Stomach (tissue), 8 donors: ENCODE measurements at regions not wholly inside any gene's neighbourhood (a gene's known extent, or its start where the extent isn't known, plus 50 kb on each side); places are given as distances from the start of the nearest gene placed in this dataset.

Experiments
- DNase-seq, 2 donors: peaks; one replicate each; pipeline versions ENCODE4 v3.0.0 to v3.0.0-alpha.2; 2013 to 2019
- H3K27ac ChIP-seq, 5 donors: fragments of 200-600 bp in 4 of 5; sonication (generic) in 4 of 5; one replicate each; pipeline ENCODE4 v1.5.1; 2013 to 2019; ENCODE audit warnings: mild to moderate bottlenecking in 1 of 5, moderate library complexity in 1 of 5
- H3K27me3 ChIP-seq, 3 donors: fragments of 200-600 bp; sonication (generic); one replicate each; pipeline ENCODE4 v1.5.1; 2017 to 2019; ENCODE audit warnings: mixed run types in 1 of 3
- H3K36me3 ChIP-seq, 4 donors: fragments of 200-600 bp; sonication (generic); 1 replicate in 3 of 4; 2 replicates in 1 of 4; pipeline ENCODE4 v1.5.1; 2016 to 2019
- H3K4me1 ChIP-seq, 4 donors: fragments of 200-600 bp; sonication (generic); one replicate each; pipeline ENCODE4 v1.5.1; 2016 to 2019
- H3K4me3 ChIP-seq, 4 donors: fragments of 200-600 bp; sonication (generic) in 3 of 4; one replicate each; pipeline ENCODE4 v1.5.1; 2016 to 2019; ENCODE audit warnings: mild to moderate bottlenecking in 1 of 4
- H3K9me3 ChIP-seq, 4 donors: fragments of 200-600 bp; sonication (generic); one replicate each; pipeline ENCODE4 v1.5.1; 2016 to 2019
- EP300 ChIP-seq: sonication (generic); formaldehyde crosslinking; IDR thresholded peaks from one replicate; pipeline ENCODE4 v1.6.1; 2017; ENCODE audit warnings: antibody characterized with exemption
- POLR2A ChIP-seq, 4 donors: fragments of 450-650 bp; IDR thresholded peaks; one replicate each; pipeline ENCODE4 v1.6.1; 2016; ENCODE audit warnings: antibody characterized with exemption in 4 of 4, control low read depth in 2 of 4, mild to moderate bottlenecking in 1 of 4, moderate library complexity in 1 of 4
- POLR2AphosphoS5 ChIP-seq, 3 donors: sonication (generic); formaldehyde crosslinking; IDR thresholded peaks; one replicate each; pipeline ENCODE4 v1.6.1; 2016; ENCODE audit warnings: antibody characterized with exemption in 3 of 3
- WGBS, 5 donors: extraction: QIAGEN DNeasy Blood & Tissue Kit in 3 of 5; methylation state at CpG; one replicate each; pipeline versions ENCODE4 v1.1.5 to v1.1.7; 2013 to 2018; 5-methylcytosine and 5-hydroxymethylcytosine counted together
- intact Hi-C: fragments of 100-400 bp; cut with DNase I; formaldehyde crosslinking; loops from one replicate; pipeline ENCODE4 v1.15.1; 2023; ENCODE audit warnings: low total_unique reads
- TF ChIP-seq, protein P1 (sequence below), 7 experiments: fragments of 450-650 bp in 4 of 7; fragments of 200-600 bp in 3 of 7; sonication (generic) in 3 of 7; IDR thresholded peaks; one replicate each; pipeline ENCODE4 v1.5.1; 2016 to 2019; ENCODE audit warnings: antibody characterized with exemption in 7 of 7, control low read depth in 2 of 7, mild to moderate bottlenecking in 1 of 7
- donor health status: healthy with polysubstance abuse.
- donor health status: Bipolar disorder and iron deficiency.
- donor health status: healthy.

GRCh38 chr10:111725050-111725449, 458.5 kb downstream of the GPAM start:
- TF ChIP-seq POLR2A (IDR thresholded peaks at IDR 0.05) (no peak), EP300 (no peak), POLR2AphosphoS5 (IDR thresholded peaks at IDR 0.05) (no peak)
- TF ChIP-seq, protein P1, sequence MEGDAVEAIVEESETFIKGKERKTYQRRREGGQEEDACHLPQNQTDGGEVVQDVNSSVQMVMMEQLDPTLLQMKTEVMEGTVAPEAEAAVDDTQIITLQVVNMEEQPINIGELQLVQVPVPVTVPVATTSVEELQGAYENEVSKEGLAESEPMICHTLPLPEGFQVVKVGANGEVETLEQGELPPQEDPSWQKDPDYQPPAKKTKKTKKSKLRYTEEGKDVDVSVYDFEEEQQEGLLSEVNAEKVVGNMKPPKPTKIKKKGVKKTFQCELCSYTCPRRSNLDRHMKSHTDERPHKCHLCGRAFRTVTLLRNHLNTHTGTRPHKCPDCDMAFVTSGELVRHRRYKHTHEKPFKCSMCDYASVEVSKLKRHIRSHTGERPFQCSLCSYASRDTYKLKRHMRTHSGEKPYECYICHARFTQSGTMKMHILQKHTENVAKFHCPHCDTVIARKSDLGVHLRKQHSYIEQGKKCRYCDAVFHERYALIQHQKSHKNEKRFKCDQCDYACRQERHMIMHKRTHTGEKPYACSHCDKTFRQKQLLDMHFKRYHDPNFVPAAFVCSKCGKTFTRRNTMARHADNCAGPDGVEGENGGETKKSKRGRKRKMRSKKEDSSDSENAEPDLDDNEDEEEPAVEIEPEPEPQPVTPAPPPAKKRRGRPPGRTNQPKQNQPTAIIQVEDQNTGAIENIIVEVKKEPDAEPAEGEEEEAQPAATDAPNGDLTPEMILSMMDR (IDR thresholded peaks at IDR 0.05): no peak
- H3K36me3 ChIP-seq: no peaks in the 10 kb centered on the region
- intact Hi-C loops: no loop called here

DNA sequence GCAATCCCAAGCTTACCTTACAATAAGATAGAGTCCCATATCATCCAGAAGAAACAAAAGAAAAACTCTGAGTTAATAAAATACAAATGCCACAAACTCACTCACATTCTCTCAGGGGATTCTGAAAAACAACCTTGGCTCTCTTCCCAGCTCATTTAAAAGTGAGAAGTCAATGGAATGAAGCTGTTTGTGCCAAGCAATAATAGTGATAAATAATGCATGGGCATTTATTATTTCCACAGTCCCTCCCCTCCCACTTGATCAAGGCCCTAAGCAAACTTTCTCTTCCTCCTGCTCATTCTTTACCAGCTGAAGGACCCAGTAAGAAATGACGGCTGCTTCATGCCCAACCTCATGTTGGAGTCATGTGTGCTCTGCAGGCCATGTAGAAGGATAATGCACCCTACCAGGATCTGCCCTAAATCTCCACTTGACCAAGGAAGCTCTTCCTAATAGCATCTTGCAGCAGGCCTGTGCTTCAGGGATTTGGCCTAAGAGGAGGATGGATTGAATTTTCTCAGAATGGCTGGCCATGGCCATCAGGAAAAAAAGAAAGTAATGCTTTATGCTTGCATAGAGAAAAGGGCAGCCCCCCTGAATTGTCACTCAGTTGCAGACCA, 451.3 kb downstream of the GPAM start:
- Histone ChIP-seq H3K4me3 (no peak overlapping the region), H3K4me1 (no peaks in the 10 kb centered on the region), H3K27ac (no peak overlapping the region), H3K9me3 (peaks cover 0 to 6% (median 2%) of the 10 kb centered on the region in 4 donors), H3K36me3 (no peaks in the 10 kb centered on the region), H3K27me3 (no peaks in the 10 kb centered on the region)
- 75 to 95% (median 90%) methylated on average over 1 of the region's 1 CpG for WGBS, 5 donors
- TF ChIP-seq POLR2AphosphoS5 (IDR thresholded peaks at IDR 0.05) (no peak), POLR2A (IDR thresholded peaks at IDR 0.05) (no peak), EP300 (no peak)
- TF ChIP-seq, protein P1 (IDR thresholded peaks at IDR 0.05): no peak
- no peak for DNase-seq
- intact Hi-C loops: no loop called here

More at GRCh38 chr10:111725050-111725449, 458.5 kb downstream of the GPAM start:
- DNase-seq: no peak
- Histone ChIP-seq H3K4me3 (no peak overlapping the region), H3K27ac (no peak overlapping the region), H3K9me3 (peaks cover 0 to 6% (median 0%) of the 10 kb centered on the region in 4 donors), H3K4me1 (no peaks in the 10 kb centered on the region), H3K27me3 (no peaks in the 10 kb centered on the region)

GRCh38 chr10:111739125-111739873, 444.3 kb downstream of the GPAM start:
- H3K27ac ChIP-seq: no peak overlapping the region
- peaks cover 0 to 3% (median 0%) of the 10 kb centered on the region in 4 donors for H3K9me3 ChIP-seq
- no peaks in the 10 kb centered on the region for H3K36me3 ChIP-seq
- H3K4me1 ChIP-seq: no peaks in the 10 kb centered on the region
- 37 to 45% (median 40%) methylated on average over 6 of the region's 6 CpGs for WGBS, 5 donors
- no peak overlapping the region for H3K4me3 ChIP-seq
- intact Hi-C loops: no loop called here
- no peaks in the 10 kb centered on the region for H3K27me3 ChIP-seq
- peak in 1 of 2 donors; percentile 7 for DNase-seq
- TF ChIP-seq POLR2A (IDR thresholded peaks at IDR 0.05) (no peak), EP300 (no peak), POLR2AphosphoS5 (IDR thresholded peaks at IDR 0.05) (no peak)
- TF ChIP-seq, protein P1 (IDR thresholded peaks at IDR 0.05): no peak

GRCh38 chr10:111739874-111740139, 443.8 kb downstream of the GPAM start:
- no peak for DNase-seq
- no peaks in the 10 kb centered on the region for H3K27me3 ChIP-seq
- TF ChIP-seq EP300: no peak
- TF ChIP-seq, protein P1 (IDR thresholded peaks at IDR 0.05): no peak
- TF ChIP-seq POLR2A (IDR thresholded peaks at IDR 0.05): no peak
- TF ChIP-seq POLR2AphosphoS5 (IDR thresholded peaks at IDR 0.05): no peak
- H3K36me3 ChIP-seq: no peaks in the 10 kb centered on the region
- H3K4me3 ChIP-seq: no peak overlapping the region
- 52 to 64% (median 60%) methylated on average over 1 of the region's 1 CpG for WGBS, 5 donors
- intact Hi-C loops: no loop called here
- H3K27ac ChIP-seq: no peak overlapping the region
- no peaks in the 10 kb centered on the region for H3K4me1 ChIP-seq
- peaks cover 0 to 3% (median 0%) of the 10 kb centered on the region in 4 donors for H3K9me3 ChIP-seq
